CD4-positive, alpha-beta T cell treated with Interleukin-6 for 4 hours (primary cell): ENCODE measurements at regions not wholly inside any gene's neighbourhood (a gene's known extent, or its start where the extent isn't known, plus 50 kb on each side); places are given as distances from the start of the nearest gene placed in this dataset.
"Not testable (repeated sequence)": the region's sequence is repeated elsewhere in the genome, so short reads cannot be mapped to it uniquely, and the experiment has no call there.

Experiments
- DNase-seq: peaks from one replicate; pipeline ENCODE4 v3.0.0-alpha.2; 2020; ENCODE audit warnings: mixed read lengths

- DNase-seq, result no peak
These were observed 50.2 kb upstream of the FGF3 start for GRCh38 chr11:69869311-69869939.

- DNase-seq, result no peak
These were observed 51.5 kb upstream of the FGF3 start for GRCh38 chr11:69870766-69871165.

- no peak for DNase-seq
These were observed 54.2 kb upstream of the FGF3 start for GRCh38 chr11:69873166-69874077.

- no peak for DNase-seq
These were observed 55.2 kb upstream of the FGF3 start for GRCh38 chr11:69874178-69874983.

GRCh38 chr11:69874984-69875624 lies 55.9 kb upstream of the FGF3 start:
- DNase-seq, result no peak

- DNase-seq, result no peak
These were observed 56.8 kb upstream of the FGF3 start for GRCh38 chr11:69876013-69876412.

GRCh38 chr11:69877235-69877634 lies 58.0 kb upstream of the FGF3 start:
- no peak for DNase-seq

GRCh38 chr11:69877704-69878103 lies 58.5 kb upstream of the FGF3 start:
- not testable (repeated sequence) for DNase-seq

GRCh38 chr11:69878144-69878883 lies 59.1 kb upstream of the FGF3 start:
- no peak for DNase-seq

- no peak for DNase-seq
These were observed 59.9 kb upstream of the FGF3 start for GRCh38 chr11:69878927-69879728.

GRCh38 chr11:69879729-69880005 lies 60.5 kb upstream of the FGF3 start:
- DNase-seq, result no peak

- DNase-seq, result no peak
These were observed 61.0 kb upstream of the FGF3 start for GRCh38 chr11:69880041-69880825.

- no peak for DNase-seq
These were observed 61.7 kb upstream of the FGF3 start for GRCh38 chr11:69880826-69881445.

- DNase-seq, result no peak
These were observed 62.5 kb upstream of the FGF3 start for GRCh38 chr11:69881467-69882269.

GRCh38 chr11:69882270-69882608 lies 63.0 kb upstream of the FGF3 start:
- no peak for DNase-seq

GRCh38 chr11:69883292-69884255 lies 64.4 kb upstream of the FGF3 start:
- DNase-seq, result no peak

- no peak for DNase-seq
These were observed 65.1 kb upstream of the FGF3 start for GRCh38 chr11:69884286-69884685.

- no peak for DNase-seq
These were observed 65.5 kb upstream of the FGF3 start for GRCh38 chr11:69884751-69885150.
